ENCODE measurements at regions not wholly inside any gene's neighbourhood (a gene's known extent, or its start where the extent isn't known, plus 50 kb on each side); places are given as distances from the start of the nearest gene placed in this dataset.

DNA sequence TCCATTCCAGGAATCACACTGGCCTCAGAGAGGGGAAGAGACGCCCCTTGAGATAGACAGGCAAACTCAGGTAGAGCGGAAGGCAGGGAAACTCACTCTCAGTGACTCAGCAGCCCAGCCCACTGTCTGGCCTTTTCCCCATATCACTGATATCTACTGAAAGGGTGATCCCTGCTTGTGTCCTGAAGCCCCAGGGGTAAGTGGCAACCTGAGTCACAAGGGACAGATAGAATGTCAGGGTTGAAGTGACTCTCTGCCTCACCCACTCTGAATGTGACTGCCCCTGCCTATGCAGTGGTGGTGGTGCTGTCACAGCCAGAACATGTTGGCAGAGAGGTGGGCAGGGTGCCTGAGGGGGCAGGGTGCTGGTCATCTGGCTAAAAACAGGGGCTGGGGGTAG is 157.5 kb upstream of the FGGY start:
- no peak for DNase-seq (ENCODE audit: low spot score)
- Histone ChIP-seq H3K4ac (ENCODE audit: low read length) (no peak overlapping the region), H3K4me2 (ENCODE audit: insufficient read depth, low read length, poor library complexity, severe bottlenecking) (no peak overlapping the region)

DNA sequence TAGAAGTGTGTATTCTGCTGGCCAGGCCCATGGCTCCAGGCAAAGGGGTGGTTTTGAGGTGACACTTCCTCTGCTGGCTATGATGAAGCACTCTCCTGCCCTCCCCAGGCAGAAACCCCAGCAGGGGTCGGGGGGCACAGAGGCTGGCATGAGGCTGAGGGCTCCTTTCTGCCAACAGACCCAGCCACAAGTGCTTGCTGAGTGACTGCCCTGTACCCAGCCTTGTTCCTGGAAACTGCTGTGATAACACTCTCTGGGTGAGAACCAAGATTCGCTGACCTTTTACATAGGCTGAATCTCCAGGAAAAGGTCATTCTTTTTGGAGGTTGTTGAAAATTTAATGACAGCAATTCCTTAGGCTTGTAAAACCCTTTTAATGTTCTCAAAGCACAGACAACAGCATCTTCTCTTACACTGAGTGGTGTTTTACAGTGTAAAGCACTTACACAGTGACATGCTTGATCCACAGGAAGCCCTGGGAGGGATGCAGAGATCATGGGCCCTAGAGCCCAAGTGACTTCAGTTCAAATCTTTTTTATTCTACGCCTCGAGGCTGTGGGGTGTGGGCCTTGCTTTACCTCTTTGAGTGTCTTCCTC is 155.5 kb upstream of the FGGY start:
- no peak overlapping the region for H3K27ac ChIP-seq (replicated peaks; ENCODE audit: low read length)
- no peak overlapping the region for H2AFZ ChIP-seq (ENCODE audit: low read length)
- H3K4ac ChIP-seq (ENCODE audit: low read length): no peak overlapping the region
- H3K4me1 ChIP-seq (ENCODE audit: control insufficient read depth in 2 of 2, insufficient read depth in 1 of 2, low read depth in 1 of 2, low read length in 2 of 2): peaks cover 0 to 9% of the 10 kb centered on the region in 2 donors
- no peaks in the 10 kb centered on the region for H3K9me3 ChIP-seq (replicated peaks in 1 of 2; ENCODE audit: control insufficient read depth in 2 of 2, insufficient read depth in 1 of 2, low read depth in 1 of 2, low read length in 2 of 2)
- no peak overlapping the region for H3K4me2 ChIP-seq (ENCODE audit: insufficient read depth, low read length, poor library complexity, severe bottlenecking)
- no peak overlapping the region for H3K9ac ChIP-seq (ENCODE audit: low read depth, low read length, poor library complexity)
- H3K18ac ChIP-seq (ENCODE audit: low read length): no peak overlapping the region
- H3K27me3 ChIP-seq (ENCODE audit: control insufficient read depth in 3 of 3, insufficient read depth in 3 of 3, low read depth in 1 of 3, low read length in 3 of 3): no peaks in the 10 kb centered on the region
- H3K4me3 ChIP-seq (ENCODE audit: low read length in 2 of 2): no peak overlapping the region
- no peak for DNase-seq (ENCODE audit: low spot score)
- no peak overlapping the region for H2BK120ac ChIP-seq (ENCODE audit: low read depth, low read length)
- no peaks in the 10 kb centered on the region for H3K79me1 ChIP-seq (ENCODE audit: low read depth, low read length)
- no CpG with 5 or more reads among the region's 4 CpGs for WGBS, 2 donors (ENCODE audit: extremely low coverage in 2 of 2, insufficient read length in 2 of 2, insufficient replicate concordance in 1 of 2)
- no peak overlapping the region for H2AK5ac ChIP-seq (ENCODE audit: low read depth, low read length)
- no peak overlapping the region for H4K8ac ChIP-seq (ENCODE audit: low read depth, low read length)
- H2BK12ac ChIP-seq (ENCODE audit: low read length): no peak overlapping the region
- no peak overlapping the region for H3K14ac ChIP-seq (ENCODE audit: low read length)
- H2BK15ac ChIP-seq (ENCODE audit: low read length): no peak overlapping the region
- no peak overlapping the region for H2BK5ac ChIP-seq (ENCODE audit: low read length)
- no peak overlapping the region for H3K23ac ChIP-seq (ENCODE audit: low read depth, low read length, poor library complexity)
- no peak overlapping the region for H4K91ac ChIP-seq (ENCODE audit: low read depth, low read length, poor library complexity)
- no peaks in the 10 kb centered on the region for H3K36me3 ChIP-seq (replicated peaks in 1 of 2; ENCODE audit: control insufficient read depth in 2 of 2, insufficient read depth in 2 of 2, low read length in 2 of 2)

More for the DNA sequence above, 157.5 kb upstream of the FGGY start:
- Histone ChIP-seq H3K4me1 (ENCODE audit: control insufficient read depth in 2 of 2, insufficient read depth in 1 of 2, low read depth in 1 of 2, low read length in 2 of 2) (peaks cover 0 to 9% of the 10 kb centered on the region in 2 donors), H4K91ac (ENCODE audit: low read depth, low read length, poor library complexity) (no peak overlapping the region), H2AK5ac (ENCODE audit: low read depth, low read length) (no peak overlapping the region), H4K8ac (ENCODE audit: low read depth, low read length) (no peak overlapping the region), H3K36me3 (replicated peaks in 1 of 2; ENCODE audit: control insufficient read depth in 2 of 2, insufficient read depth in 2 of 2, low read length in 2 of 2) (no peaks in the 10 kb centered on the region), H3K9me3 (replicated peaks in 1 of 2; ENCODE audit: control insufficient read depth in 2 of 2, insufficient read depth in 1 of 2, low read depth in 1 of 2, low read length in 2 of 2) (no peaks in the 10 kb centered on the region), H3K18ac (ENCODE audit: low read length) (no peak overlapping the region), H2BK12ac (ENCODE audit: low read length) (no peak overlapping the region), H3K23ac (ENCODE audit: low read depth, low read length, poor library complexity) (no peak overlapping the region), H2AFZ (ENCODE audit: low read length) (no peak overlapping the region), H2BK120ac (ENCODE audit: low read depth, low read length) (no peak overlapping the region), H3K4me3 (ENCODE audit: low read length in 2 of 2) (no peak overlapping the region), H2BK15ac (ENCODE audit: low read length) (no peak overlapping the region), H3K9ac (ENCODE audit: low read depth, low read length, poor library complexity) (no peak overlapping the region), H3K14ac (ENCODE audit: low read length) (no peak overlapping the region), H3K79me1 (ENCODE audit: low read depth, low read length) (no peaks in the 10 kb centered on the region), H3K27ac (replicated peaks; ENCODE audit: low read length) (no peak overlapping the region), H3K27me3 (ENCODE audit: control insufficient read depth in 3 of 3, insufficient read depth in 3 of 3, low read depth in 1 of 3, low read length in 3 of 3) (no peaks in the 10 kb centered on the region), H2BK5ac (ENCODE audit: low read length) (no peak overlapping the region)
- WGBS, 2 donors (ENCODE audit: extremely low coverage in 2 of 2, insufficient read length in 2 of 2, insufficient replicate concordance in 1 of 2): no CpG with 5 or more reads among the region's 2 CpGs

DNA sequence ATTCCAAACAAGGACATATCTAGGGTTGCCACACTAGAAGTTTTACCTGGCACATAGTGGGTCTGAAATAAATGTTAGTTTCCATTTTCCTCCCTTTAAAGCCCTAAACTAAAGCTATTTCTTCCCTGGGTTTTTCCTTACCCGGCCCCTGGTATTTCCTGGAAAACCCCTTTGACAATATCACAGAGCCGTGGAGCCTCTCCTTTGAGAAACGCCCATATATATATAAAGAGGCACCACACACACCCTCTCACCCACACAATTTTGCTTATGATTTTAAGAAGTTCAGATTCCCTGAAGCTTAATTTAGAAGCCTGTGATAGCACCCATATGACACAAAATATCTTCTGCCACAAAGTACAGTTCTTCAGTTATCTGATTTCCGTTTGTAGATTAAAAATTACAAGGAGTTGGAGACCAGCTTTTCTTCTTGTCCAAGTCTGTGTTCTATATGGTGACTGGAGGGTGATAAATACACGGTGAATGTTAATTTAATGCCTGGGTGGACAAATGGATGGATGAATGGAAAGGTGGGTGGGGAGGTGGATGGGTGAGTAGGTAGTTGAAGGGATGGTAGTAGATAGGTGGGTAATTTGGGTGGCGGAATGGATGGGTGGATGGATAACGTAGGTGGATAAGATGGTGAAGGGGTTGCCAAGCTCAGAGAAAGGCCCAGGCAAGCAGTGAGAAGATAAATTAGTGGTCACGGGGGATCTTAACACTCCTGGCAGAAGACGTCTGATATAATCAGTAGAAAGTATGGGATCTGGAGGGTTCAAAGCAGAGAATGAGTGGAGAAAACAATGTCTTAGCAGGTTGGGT is 154.4 kb upstream of the FGGY start:
- no peak overlapping the region for H3K23ac ChIP-seq (ENCODE audit: low read depth, low read length, poor library complexity)
- H3K14ac ChIP-seq (ENCODE audit: low read length): no peak overlapping the region
- H3K27me3 ChIP-seq (ENCODE audit: control insufficient read depth in 3 of 3, insufficient read depth in 3 of 3, low read depth in 1 of 3, low read length in 3 of 3): no peaks in the 10 kb centered on the region
- no peak for DNase-seq (ENCODE audit: low spot score)
- H4K91ac ChIP-seq (ENCODE audit: low read depth, low read length, poor library complexity): no peak overlapping the region
- H2BK15ac ChIP-seq (ENCODE audit: low read length): no peak overlapping the region
- H3K79me1 ChIP-seq (ENCODE audit: low read depth, low read length): no peaks in the 10 kb centered on the region
- no peak overlapping the region for H2BK12ac ChIP-seq (ENCODE audit: low read length)
- no peaks in the 10 kb centered on the region for H3K9me3 ChIP-seq (replicated peaks in 1 of 2; ENCODE audit: control insufficient read depth in 2 of 2, insufficient read depth in 1 of 2, low read depth in 1 of 2, low read length in 2 of 2)
- peak overlapping the region; percentile 44 for H2AFZ ChIP-seq (ENCODE audit: low read length)
- no peak overlapping the region for H4K8ac ChIP-seq (ENCODE audit: low read depth, low read length)
- H3K18ac ChIP-seq (ENCODE audit: low read length): no peak overlapping the region
- 100% methylated on average over 2 of the region's 9 CpGs; no CpG with 5 or more reads in 1 of the 2 donors for WGBS, 2 donors (ENCODE audit: extremely low coverage in 2 of 2, insufficient read length in 2 of 2, insufficient replicate concordance in 1 of 2)
- peaks cover 0 to 13% of the 10 kb centered on the region in 2 donors for H3K4me1 ChIP-seq (ENCODE audit: control insufficient read depth in 2 of 2, insufficient read depth in 1 of 2, low read depth in 1 of 2, low read length in 2 of 2)
- H3K4me2 ChIP-seq (ENCODE audit: insufficient read depth, low read length, poor library complexity, severe bottlenecking): no peak overlapping the region
- H3K36me3 ChIP-seq (replicated peaks in 1 of 2; ENCODE audit: control insufficient read depth in 2 of 2, insufficient read depth in 2 of 2, low read length in 2 of 2): no peaks in the 10 kb centered on the region
- no peak overlapping the region for H2AK5ac ChIP-seq (ENCODE audit: low read depth, low read length)
- no peak overlapping the region for H2BK120ac ChIP-seq (ENCODE audit: low read depth, low read length)
- H3K9ac ChIP-seq (ENCODE audit: low read depth, low read length, poor library complexity): no peak overlapping the region
- H2BK5ac ChIP-seq (ENCODE audit: low read length): no peak overlapping the region
- no peak overlapping the region for H3K4ac ChIP-seq (ENCODE audit: low read length)
- H3K27ac ChIP-seq (replicated peaks; ENCODE audit: low read length): no peak overlapping the region
- no peak overlapping the region for H3K4me3 ChIP-seq (ENCODE audit: low read length in 2 of 2)

DNA sequence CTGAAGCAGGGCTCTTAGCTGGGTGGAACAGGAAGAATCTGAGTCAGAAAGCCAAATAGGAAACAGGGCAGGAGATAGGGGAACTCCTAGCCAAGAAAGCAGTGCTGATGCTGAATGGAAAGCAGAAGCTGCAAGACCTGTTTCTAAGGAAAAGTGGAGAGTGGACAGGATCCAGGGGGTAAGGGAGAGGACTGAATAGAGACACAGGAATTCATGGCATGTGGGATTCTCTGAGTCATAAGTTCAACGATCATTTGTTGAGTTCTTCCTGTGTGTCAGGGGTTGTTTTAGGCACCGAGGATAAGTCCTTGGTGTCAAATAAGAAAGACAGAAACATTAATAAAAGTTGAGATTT is 153.8 kb upstream of the FGGY start:
- H3K27ac ChIP-seq (replicated peaks; ENCODE audit: low read length): no peak overlapping the region

More for the DNA sequence above, 153.8 kb upstream of the FGGY start:
- H3K4me3 ChIP-seq (ENCODE audit: low read length in 2 of 2): no peak overlapping the region
- no peaks in the 10 kb centered on the region for H3K9me3 ChIP-seq (replicated peaks in 1 of 2; ENCODE audit: control insufficient read depth in 2 of 2, insufficient read depth in 1 of 2, low read depth in 1 of 2, low read length in 2 of 2)
- H2BK15ac ChIP-seq (ENCODE audit: low read length): no peak overlapping the region
- H4K8ac ChIP-seq (ENCODE audit: low read depth, low read length): no peak overlapping the region
- no CpG with 5 or more reads among the region's 2 CpGs for WGBS, 2 donors (ENCODE audit: extremely low coverage in 2 of 2, insufficient read length in 2 of 2, insufficient replicate concordance in 1 of 2)
- no peak overlapping the region for H3K9ac ChIP-seq (ENCODE audit: low read depth, low read length, poor library complexity)
- no peak overlapping the region for H3K23ac ChIP-seq (ENCODE audit: low read depth, low read length, poor library complexity)
- no peak for DNase-seq (ENCODE audit: low spot score)
- no peak overlapping the region for H2BK120ac ChIP-seq (ENCODE audit: low read depth, low read length)
- H2AK5ac ChIP-seq (ENCODE audit: low read depth, low read length): no peak overlapping the region
- no peak overlapping the region for H2BK5ac ChIP-seq (ENCODE audit: low read length)
- no peak overlapping the region for H3K4ac ChIP-seq (ENCODE audit: low read length)
- no peak overlapping the region for H3K4me2 ChIP-seq (ENCODE audit: insufficient read depth, low read length, poor library complexity, severe bottlenecking)
- no peak overlapping the region for H4K91ac ChIP-seq (ENCODE audit: low read depth, low read length, poor library complexity)
- no peak overlapping the region for H3K18ac ChIP-seq (ENCODE audit: low read length)
- H3K79me1 ChIP-seq (ENCODE audit: low read depth, low read length): no peaks in the 10 kb centered on the region
- no peak overlapping the region for H3K14ac ChIP-seq (ENCODE audit: low read length)
- H3K27me3 ChIP-seq (ENCODE audit: control insufficient read depth in 3 of 3, insufficient read depth in 3 of 3, low read depth in 1 of 3, low read length in 3 of 3): no peaks in the 10 kb centered on the region
- H3K4me1 ChIP-seq (ENCODE audit: control insufficient read depth in 2 of 2, insufficient read depth in 1 of 2, low read depth in 1 of 2, low read length in 2 of 2): peaks cover 0 to 16% of the 10 kb centered on the region in 2 donors
- H3K36me3 ChIP-seq (replicated peaks in 1 of 2; ENCODE audit: control insufficient read depth in 2 of 2, insufficient read depth in 2 of 2, low read length in 2 of 2): no peaks in the 10 kb centered on the region
- H2AFZ ChIP-seq (ENCODE audit: low read length): peak overlapping the region; percentile 44
- no peak overlapping the region for H2BK12ac ChIP-seq (ENCODE audit: low read length)
